Neural cell (in vitro differentiated cells): ENCODE measurements at regions not wholly inside any gene's neighbourhood (a gene's known extent, or its start where the extent isn't known, plus 50 kb on each side); places are given as distances from the start of the nearest gene placed in this dataset.
"Not testable (repeated sequence)": the region's sequence is repeated elsewhere in the genome, so short reads cannot be mapped to it uniquely, and the experiment has no call there.

ENCODE experiments used
- H2AFZ ChIP-seq: fragments of 200-600, 300-800 bp; sonication (generic), shearing (Covaris generic); 2 replicates; pipeline ENCODE4 v1.6.0; 2014; ENCODE audit warnings: low read depth, mild to moderate bottlenecking, antibody characterized with exemption, low read length, moderate library complexity
- H3F3A ChIP-seq: fragments of 200-600 bp; shearing (Covaris generic); 2 replicates; pipeline ENCODE4 v1.6.1; 2016; ENCODE audit warnings: mild to moderate bottlenecking, moderate library complexity, mixed read lengths, antibody characterized with exemption, low read length; ENCODE audit not compliant: insufficient read depth, poor library complexity, severe bottlenecking
- H3K27ac ChIP-seq: fragments of 200-600, 300-800 bp; sonication (generic), shearing (Covaris generic); 2 replicates; pipeline ENCODE4 v1.5.1; 2014; ENCODE audit warnings: mild to moderate bottlenecking, low read length, moderate library complexity
- H3K27me3 ChIP-seq: fragments of 300-800, 200-600 bp; sonication (generic), shearing (Covaris generic); 2 replicates; pipeline ENCODE4 v1.6.0; 2014; ENCODE audit warnings: mild to moderate bottlenecking, low read depth, low read length, moderate library complexity; ENCODE audit not compliant: insufficient read depth
- H3K36me3 ChIP-seq: fragments of 300-800, 200-600 bp; sonication (generic), shearing (Covaris generic); 2 replicates; pipeline ENCODE4 v1.5.1; 2014; ENCODE audit warnings: mild to moderate bottlenecking, antibody characterized with exemption, low read length, moderate library complexity; ENCODE audit not compliant: insufficient read depth
- H3K4me2 ChIP-seq: fragments of 300-800, 200-600 bp; sonication (generic), shearing (Covaris generic); 2 replicates; pipeline ENCODE4 v1.6.0; 2014; ENCODE audit warnings: mild to moderate bottlenecking, low read length
- H3K4me3 ChIP-seq: fragments of 300-800, 200-600 bp; sonication (generic), shearing (Covaris generic); 2 replicates; pipeline ENCODE4 v1.5.1; 2014; ENCODE audit warnings: mild to moderate bottlenecking, low read length, moderate library complexity
- H3K79me2 ChIP-seq: fragments of 200-600 bp; shearing (Covaris generic); replicated peaks from 2 replicates; pipeline ENCODE4 v1.6.0; 2014; ENCODE audit warnings: mild to moderate bottlenecking, low read length, moderate library complexity; ENCODE audit not compliant: insufficient read depth
- H3K9ac ChIP-seq: fragments of 300-800, 200-600 bp; sonication (generic), shearing (Covaris generic); 2 replicates; pipeline ENCODE4 v1.6.1; 2016; ENCODE audit warnings: mild to moderate bottlenecking, low read length, mixed read lengths
- H3K9me2 ChIP-seq: fragments of 200-600 bp; shearing (Covaris generic); 2 replicates; pipeline ENCODE4 v1.6.1; 2016; ENCODE audit warnings: mild to moderate bottlenecking, low read length, mixed read lengths; ENCODE audit not compliant: insufficient read depth
- H3K9me3 ChIP-seq: fragments of 200-600, 300-800 bp; sonication (generic), shearing (Covaris generic); 2 replicates; pipeline ENCODE4 v1.6.1; 2016; ENCODE audit warnings: mild to moderate bottlenecking, mixed run types, low read length, moderate library complexity, mixed read lengths
- H4K20me1 ChIP-seq: fragments of 200-600 bp; shearing (Covaris generic); 2 replicates; pipeline ENCODE4 v1.6.1; 2016; ENCODE audit warnings: mild to moderate bottlenecking, mixed run types; ENCODE audit not compliant: insufficient read depth
- CTCF ChIP-seq: fragments of 450-650 bp; IDR thresholded peaks from 2 replicates; pipeline ENCODE4 v1.5.1; 2014; ENCODE audit warnings: antibody characterized with exemption, mild to moderate bottlenecking, moderate library complexity; ENCODE audit not compliant: poor library complexity, severe bottlenecking
- EP300 ChIP-seq: fragments of 450-650 bp; conservative IDR thresholded peaks from 2 replicates; pipeline ENCODE4 v1.6.1; 2014; ENCODE audit warnings: antibody characterized with exemption, mild to moderate bottlenecking, moderate library complexity; ENCODE audit not compliant: poor library complexity, severe bottlenecking
- EZH2 ChIP-seq: fragments of 200-600, 300-800 bp; shearing (Covaris generic), sonication (generic); IDR thresholded peaks from 2 replicates; pipeline ENCODE4 v1.6.1; 2014; ENCODE audit warnings: antibody characterized with exemption, low read length, borderline replicate concordance, mild to moderate bottlenecking; ENCODE audit not compliant: insufficient read depth, poor library complexity, severe bottlenecking
- POLR2AphosphoS5 ChIP-seq: IDR thresholded peaks from 2 replicates; pipeline ENCODE4 v1.6.1; 2012
- RAD21 ChIP-seq: fragments of 450-650 bp; conservative IDR thresholded peaks from 2 replicates; pipeline ENCODE4 v1.6.1; 2014; ENCODE audit warnings: antibody characterized with exemption, mild to moderate bottlenecking, moderate library complexity
- REST ChIP-seq: IDR thresholded peaks from 2 replicates; pipeline ENCODE4 v1.6.1; 2012; ENCODE audit warnings: borderline replicate concordance
- SMC3 ChIP-seq: fragments of 450-650 bp; conservative IDR thresholded peaks from 2 replicates; pipeline ENCODE4 v1.6.1; 2014; ENCODE audit warnings: antibody characterized with exemption, mild to moderate bottlenecking, moderate library complexity; ENCODE audit not compliant: poor library complexity
- TAF1 ChIP-seq: IDR thresholded peaks from 2 replicates; pipeline ENCODE4 v1.6.1; 2012; ENCODE audit warnings: low read depth

GRCh38 chr13:88726075-88726474 lies 1054.9 kb downstream of the SLITRK5 start:
- H4K20me1 ChIP-seq, result no peaks in the 10 kb centered on the region
- H3K27me3 ChIP-seq, result no peaks in the 10 kb centered on the region
- H3K27ac ChIP-seq, result no peak overlapping the region
- no peaks in the 10 kb centered on the region for H3K9me2 ChIP-seq
- no peaks in the 10 kb centered on the region for H3K9me3 ChIP-seq
- H3K36me3 ChIP-seq, result no peaks in the 10 kb centered on the region
- H3K4me2 ChIP-seq, result no peak overlapping the region
- H3F3A ChIP-seq, result no peaks in the 10 kb centered on the region
- no peak overlapping the region for H3K4me3 ChIP-seq
- no peak for TF ChIP-seq RAD21
- TF ChIP-seq SMC3, result no peak
- TF ChIP-seq CTCF, result no peak
- no peak for TF ChIP-seq TAF1
- TF ChIP-seq EP300, result no peak
- TF ChIP-seq REST, result no peak
- TF ChIP-seq POLR2AphosphoS5, result no peak
- H3K9ac ChIP-seq, result no peak overlapping the region
- H2AFZ ChIP-seq, result no peak overlapping the region
- H3K79me2 ChIP-seq, result no peaks in the 10 kb centered on the region

- not testable (repeated sequence) for H3K79me2 ChIP-seq, H3K27ac ChIP-seq, H4K20me1 ChIP-seq, H3K9ac ChIP-seq, H3K27me3 ChIP-seq, H3F3A ChIP-seq, H3K9me3 ChIP-seq, H3K36me3 ChIP-seq, H3K9me2 ChIP-seq, H3K4me2 ChIP-seq, H3K4me3 ChIP-seq, H2AFZ ChIP-seq
These were observed 1056.1 kb downstream of the SLITRK5 start for GRCh38 chr13:88727236-88727635.

GRCh38 chr13:88729605-88730004 lies 1058.4 kb downstream of the SLITRK5 start:
- no peak for TF ChIP-seq REST
- TF ChIP-seq POLR2AphosphoS5, result no peak
- TF ChIP-seq EP300, result no peak
- TF ChIP-seq CTCF, result no peak
- no peak for TF ChIP-seq EZH2
- Histone ChIP-seq H3F3A (no peaks in the 10 kb centered on the region), H4K20me1 (no peaks in the 10 kb centered on the region), H3K36me3 (no peaks in the 10 kb centered on the region), H3K4me3 (no peak overlapping the region), H3K27me3 (no peaks in the 10 kb centered on the region), H3K27ac (no peak overlapping the region), H3K79me2 (no peaks in the 10 kb centered on the region), H3K4me2 (no peak overlapping the region), H3K9me3 (no peaks in the 10 kb centered on the region), H3K9me2 (no peaks in the 10 kb centered on the region), H3K9ac (no peak overlapping the region), H2AFZ (no peak overlapping the region)
